ENCODE measurements at regions not wholly inside any gene's neighbourhood (a gene's known extent, or its start where the extent isn't known, plus 50 kb on each side); places are given as distances from the start of the nearest gene placed in this dataset.

- no peak overlapping the region for H3K4me3 ChIP-seq
- H3K36me3 ChIP-seq, result no peaks in the 10 kb centered on the region
- DNase-seq, result no peak
- H3K9me3 ChIP-seq, result no peaks in the 10 kb centered on the region
- intact Hi-C loops (cut with DNase I), result no loop called here
- no peak for TF ChIP-seq CTCF (IDR thresholded peaks at IDR 0.05)
- H3K4me1 ChIP-seq, result no peaks in the 10 kb centered on the region
- H3K27me3 ChIP-seq, result no peaks in the 10 kb centered on the region
- no peak overlapping the region for H3K9ac ChIP-seq (ENCODE audit: low read depth in 2 of 2, low read length in 2 of 2)
- H3K27ac ChIP-seq, result no peak overlapping the region
Observed at GRCh38 chr16:82302042-82302727, 132.2 kb upstream of the MPHOSPH6 start.

GRCh38 chr16:82301146-82301755 lies 131.2 kb upstream of the MPHOSPH6 start:
- H3K27ac ChIP-seq, result no peak overlapping the region
- no peak for TF ChIP-seq CTCF (IDR thresholded peaks at IDR 0.05)
- H3K9me3 ChIP-seq, result no peaks in the 10 kb centered on the region
- no peak overlapping the region for H3K4me3 ChIP-seq
- intact Hi-C loops (cut with DNase I), result no loop called here
- H3K36me3 ChIP-seq, result no peaks in the 10 kb centered on the region
- H3K27me3 ChIP-seq, result no peaks in the 10 kb centered on the region
- H3K9ac ChIP-seq (ENCODE audit: low read depth in 2 of 2, low read length in 2 of 2), result no peak overlapping the region
- no peak for DNase-seq
- H3K4me1 ChIP-seq, result no peaks in the 10 kb centered on the region

- Histone ChIP-seq H3K36me3 (no peaks in the 10 kb centered on the region), H3K4me1 (no peaks in the 10 kb centered on the region), H3K27ac (no peak overlapping the region), H3K27me3 (no peaks in the 10 kb centered on the region), H3K9ac (ENCODE audit: low read depth in 2 of 2, low read length in 2 of 2) (no peak overlapping the region), H3K4me3 (no peak overlapping the region), H3K9me3 (no peaks in the 10 kb centered on the region)
- no peak for DNase-seq
- intact Hi-C loops (cut with DNase I), result no loop called here
- no peak for TF ChIP-seq CTCF (IDR thresholded peaks at IDR 0.05)
Observed at GRCh38 chr16:82300374-82300951, 130.4 kb upstream of the MPHOSPH6 start.

GRCh38 chr16:82298472-82298871 lies 128.4 kb upstream of the MPHOSPH6 start:
- H3K9ac ChIP-seq (ENCODE audit: low read depth in 2 of 2, low read length in 2 of 2), result no peak overlapping the region
- no peak for DNase-seq
- intact Hi-C loops (cut with DNase I), result no loop called here
- no peak for TF ChIP-seq CTCF (IDR thresholded peaks at IDR 0.05)
- H3K4me1 ChIP-seq, result no peaks in the 10 kb centered on the region
- H3K27ac ChIP-seq, result no peak overlapping the region
- no peaks in the 10 kb centered on the region for H3K27me3 ChIP-seq
- no peak overlapping the region for H3K4me3 ChIP-seq
- H3K36me3 ChIP-seq, result no peaks in the 10 kb centered on the region
- no peaks in the 10 kb centered on the region for H3K9me3 ChIP-seq

- TF ChIP-seq CTCF (IDR thresholded peaks at IDR 0.05), result no peak
- H3K4me3 ChIP-seq, result no peak overlapping the region
- H3K4me1 ChIP-seq, result no peaks in the 10 kb centered on the region
- no peaks in the 10 kb centered on the region for H3K36me3 ChIP-seq
- no peak overlapping the region for H3K9ac ChIP-seq (ENCODE audit: low read depth in 2 of 2, low read length in 2 of 2)
- no peak overlapping the region for H3K27ac ChIP-seq
- DNase-seq, result no peak
- intact Hi-C loops (cut with DNase I), result no loop called here
- no peaks in the 10 kb centered on the region for H3K27me3 ChIP-seq
- no peaks in the 10 kb centered on the region for H3K9me3 ChIP-seq
Observed at GRCh38 chr16:82295290-82296201, 125.5 kb upstream of the MPHOSPH6 start.

Measured in colonic mucosa (tissue), 4 donors.